HCT116 (cell line): ENCODE measurements at regions not wholly inside any gene's neighbourhood (a gene's known extent, or its start where the extent isn't known, plus 50 kb on each side); places are given as distances from the start of the nearest gene placed in this dataset.

Experiments
- ATAC-seq: fragments of 200-7000 bp; cut with Tn5 transposase; 2 replicates; pipeline ENCODE4 v1.9.1; 2020; ENCODE audit warnings: mild to moderate bottlenecking, moderate library complexity
- BruUV-seq: library from RNA; stranded (reverse); fragments of 400-500 nt; replicated peaks from 2 replicates; lab custom pipeline; 2021; lab: Mats Ljungman, UMichigan
- CTCF ChIA-PET: fragments of 300-600 bp; sonication (Branson Sonifier 250); formaldehyde crosslinking; loops from one replicate; lab custom pipeline; 2021; ENCODE audit warnings: antibody characterized with exemption; lab: Charles Lee
- POLR2A ChIA-PET: fragments of 300-600, 350-600 bp; sonication (Branson Sonifier 250); formaldehyde crosslinking; loops from one replicate; lab custom pipeline; 2021; ENCODE audit warnings: antibody characterized with exemption; lab: Charles Lee
- RAD21 ChIA-PET, 2 experiments: fragments of 300-600 bp; sonication (Branson Sonifier 250); formaldehyde crosslinking; loops; one replicate each; lab custom pipeline; 2023; ENCODE audit warnings: low total read pairs in 2 of 2; ENCODE audit not compliant: uncharacterized antibody in 2 of 2, unreplicated experiment in 2 of 2, low non-redundant PET in 1 of 2; lab: Charles Lee
- DNase-seq: peaks from one replicate; pipeline ENCODE4 v3.0.0-alpha.2; 2010; ENCODE audit warnings: low read depth, low spot score
- H2AFZ ChIP-seq: fragments of 200-600 bp; shearing (Covaris generic), sonication (generic); 2 replicates; pipeline ENCODE4 v1.6.1; 2017; ENCODE audit warnings: low read depth, mixed run types, mixed read lengths, antibody characterized with exemption, low read length; ENCODE audit not compliant: poor library complexity, severe bottlenecking
- H3K27ac ChIP-seq: 2 replicates; pipeline ENCODE4 v1.5.1; 2012; ENCODE audit warnings: low read depth, low read length
- H3K27me3 ChIP-seq: fragments of 200-600 bp; sonication (generic); 2 replicates; pipeline ENCODE4 v1.6.1; 2016; ENCODE audit warnings: mixed run types, low read length, mixed read lengths; ENCODE audit not compliant: insufficient read depth
- H3K36me3 ChIP-seq, 2 experiments: fragments of 200-500 bp in 1 of 2; fragments of 200-600 bp in 1 of 2; sonication (Bioruptor generic) in 1 of 2; sonication (generic) in 1 of 2; 2 replicates each; pipeline versions ENCODE4 v1.5.1 to v1.6.1; 2014 to 2016; ENCODE audit warnings: low read length in 2 of 2, inconsistent platforms in 1 of 2, mixed read lengths in 1 of 2, mixed run types in 1 of 2; ENCODE audit not compliant: insufficient read depth in 2 of 2, control insufficient read depth in 1 of 2
- H3K4me1 ChIP-seq, 2 experiments: fragments of 200-600 bp in 1 of 2; sonication (generic) in 1 of 2; 2 replicates each; pipeline versions ENCODE4 v1.5.1 to v1.6.1; 2012 to 2017; ENCODE audit warnings: low read length in 2 of 2, inconsistent platforms in 1 of 2, mild to moderate bottlenecking in 1 of 2, mixed read lengths in 1 of 2, mixed run types in 1 of 2, moderate library complexity in 1 of 2; ENCODE audit not compliant: insufficient read depth in 2 of 2, control insufficient read depth in 1 of 2
- H3K4me2 ChIP-seq: fragments of 200-600 bp; sonication (generic); 2 replicates; pipeline ENCODE4 v1.6.1; 2017; ENCODE audit warnings: mixed run types, low read length, mixed read lengths
- H3K4me3 ChIP-seq, 2 experiments: fragments of 200-600 bp in 1 of 2; sonication (generic) in 1 of 2; replicated peaks in 1 of 2; 2 replicates each; pipeline ENCODE4 v1.5.1; 2011 to 2016; ENCODE audit warnings: low read length in 2 of 2, control low read depth in 1 of 2, low read depth in 1 of 2, mild to moderate bottlenecking in 1 of 2, mixed read lengths in 1 of 2, mixed run types in 1 of 2
- H3K79me2 ChIP-seq: fragments of 200-600 bp; sonication (generic); 2 replicates; pipeline ENCODE4 v1.6.1; 2017; ENCODE audit warnings: mild to moderate bottlenecking, mixed run types, low read length, moderate library complexity, mixed read lengths; ENCODE audit not compliant: insufficient read depth
- H3K9ac ChIP-seq: fragments of 200-600 bp; sonication (generic); 2 replicates; pipeline ENCODE4 v1.6.1; 2016; ENCODE audit warnings: low read length, mixed read lengths
- H3K9me2 ChIP-seq: fragments of 200-600 bp; sonication (generic), shearing (Covaris generic); 2 replicates; pipeline ENCODE4 v1.6.1; 2017; ENCODE audit warnings: mixed run types, mild to moderate bottlenecking, moderate library complexity; ENCODE audit not compliant: insufficient read depth
- H3K9me3 ChIP-seq, 2 experiments: fragments of 200-500 bp in 1 of 2; fragments of 200-600 bp in 1 of 2; sonication (Bioruptor generic) in 1 of 2; sonication (generic) in 1 of 2; 2 replicates each; pipeline ENCODE4 v1.6.1; 2014 to 2017; ENCODE audit warnings: low read length in 2 of 2, mixed read lengths in 2 of 2, inconsistent platforms in 1 of 2, low read depth in 1 of 2, mild to moderate bottlenecking in 1 of 2, mixed run types in 1 of 2, moderate library complexity in 1 of 2; ENCODE audit not compliant: control insufficient read depth in 1 of 2, insufficient read depth in 1 of 2
- H4K20me1 ChIP-seq: fragments of 200-600 bp; sonication (generic), shearing (Covaris generic); 2 replicates; pipeline ENCODE4 v1.6.1; 2017; ENCODE audit warnings: mixed run types, mild to moderate bottlenecking, moderate library complexity; ENCODE audit not compliant: insufficient read depth
- CEBPB ChIP-seq: IDR thresholded peaks from 2 replicates; pipeline ENCODE4 v1.6.1; 2012; ENCODE audit warnings: low read depth
- EZH2 ChIP-seq: fragments of 200-600 bp; sonication (generic); IDR thresholded peaks from 2 replicates; pipeline ENCODE4 v1.6.1; 2017; ENCODE audit warnings: antibody characterized with exemption, mixed run types
- POLR2AphosphoS5 ChIP-seq: IDR thresholded peaks from 2 replicates; pipeline ENCODE4 v1.6.1; 2011; ENCODE audit warnings: mild to moderate bottlenecking, low read depth, low read length, moderate library complexity
- SP1 ChIP-seq: IDR thresholded peaks from 2 replicates; pipeline ENCODE4 v1.6.1; 2012; ENCODE audit warnings: low read depth
- SRF ChIP-seq: IDR thresholded peaks from 2 replicates; pipeline ENCODE4 v1.6.1; 2012; ENCODE audit warnings: low read depth
- YY1 ChIP-seq: IDR thresholded peaks from 2 replicates; pipeline ENCODE4 v1.6.1; 2011; ENCODE audit warnings: low read length, low read depth, moderate library complexity, mild to moderate bottlenecking; ENCODE audit not compliant: insufficient replicate concordance; ENCODE audit errors: extremely low read depth
- ZFX ChIP-seq: fragments of 450-650 bp; IDR thresholded peaks from 2 replicates; pipeline ENCODE4 v1.6.1; 2017
- intact Hi-C: fragments of 100-400 bp; cut with micrococcal nuclease; formaldehyde crosslinking; loops from 2 replicates; pipeline ENCODE4 v1.10.0; 2022
- TF ChIP-seq, protein P1 (sequence below): IDR thresholded peaks from 2 replicates; pipeline ENCODE4 v1.6.1; 2012
- TF ChIP-seq, protein P2 (sequence below), 3 experiments: fragments of 200-600 bp in 1 of 3; sonication (generic) in 1 of 3; IDR thresholded peaks in 2 of 3; conservative IDR thresholded peaks in 1 of 3; 2 replicates each; pipeline ENCODE4 v1.5.1; 2012 to 2017; ENCODE audit warnings: low read depth in 2 of 3, low read length in 2 of 3, antibody characterized with exemption in 1 of 3, borderline replicate concordance in 1 of 3, control low read depth in 1 of 3, mild to moderate bottlenecking in 1 of 3, mixed read lengths in 1 of 3, mixed run types in 1 of 3, moderate library complexity in 1 of 3; ENCODE audit not compliant: insufficient read depth in 1 of 3

DNA sequence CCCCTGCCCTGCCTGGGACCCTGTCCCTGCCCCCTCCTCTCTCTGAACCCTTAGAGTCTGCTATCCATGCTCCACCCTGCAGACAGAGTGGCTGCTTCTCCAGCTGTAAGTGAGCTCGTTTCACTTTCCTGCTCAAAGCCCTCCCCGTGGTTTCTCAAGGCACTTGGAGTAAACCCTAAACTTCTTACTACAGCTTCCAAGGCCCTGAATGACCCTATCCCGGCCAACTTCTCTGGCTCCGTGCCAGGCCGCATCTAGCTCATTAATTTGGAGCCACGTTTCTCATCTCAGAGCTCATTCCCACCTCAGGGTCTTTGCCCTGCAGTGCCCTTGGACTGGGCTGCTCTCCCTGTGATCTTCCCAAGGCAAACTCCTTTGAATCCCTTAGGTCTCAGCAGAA lies 235.1 kb upstream of the RUNX1 start:
- H4K20me1 ChIP-seq, result no peaks in the 10 kb centered on the region
- no peak overlapping the region for H3K27ac ChIP-seq
- intact Hi-C loops, result no loop called here
- ChIA-PET POLR2A (no interaction called here), CTCF (no interaction called here), RAD21 (no interaction called here)
- peaks cover 0 to 4% of the 10 kb centered on the region in 2 experiments; a peak in 1 of 4 replicates for H3K4me1 ChIP-seq
- 0 out of 4 replicates have a peak, but pooled peaks cover 3 to 6% of the 10 kb centered on the region in 2 experiments for H3K9me3 ChIP-seq
- H3K36me3 ChIP-seq, result no peaks in the 10 kb centered on the region
- TF ChIP-seq, protein P1, sequence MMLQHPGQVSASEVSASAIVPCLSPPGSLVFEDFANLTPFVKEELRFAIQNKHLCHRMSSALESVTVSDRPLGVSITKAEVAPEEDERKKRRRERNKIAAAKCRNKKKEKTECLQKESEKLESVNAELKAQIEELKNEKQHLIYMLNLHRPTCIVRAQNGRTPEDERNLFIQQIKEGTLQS, result no peak
- TF ChIP-seq ZFX (no peak), CEBPB (no peak), EZH2 (no peak), POLR2AphosphoS5 (no peak), SRF (no peak), YY1 (no peak), SP1 (no peak)
- TF ChIP-seq, protein P2, sequence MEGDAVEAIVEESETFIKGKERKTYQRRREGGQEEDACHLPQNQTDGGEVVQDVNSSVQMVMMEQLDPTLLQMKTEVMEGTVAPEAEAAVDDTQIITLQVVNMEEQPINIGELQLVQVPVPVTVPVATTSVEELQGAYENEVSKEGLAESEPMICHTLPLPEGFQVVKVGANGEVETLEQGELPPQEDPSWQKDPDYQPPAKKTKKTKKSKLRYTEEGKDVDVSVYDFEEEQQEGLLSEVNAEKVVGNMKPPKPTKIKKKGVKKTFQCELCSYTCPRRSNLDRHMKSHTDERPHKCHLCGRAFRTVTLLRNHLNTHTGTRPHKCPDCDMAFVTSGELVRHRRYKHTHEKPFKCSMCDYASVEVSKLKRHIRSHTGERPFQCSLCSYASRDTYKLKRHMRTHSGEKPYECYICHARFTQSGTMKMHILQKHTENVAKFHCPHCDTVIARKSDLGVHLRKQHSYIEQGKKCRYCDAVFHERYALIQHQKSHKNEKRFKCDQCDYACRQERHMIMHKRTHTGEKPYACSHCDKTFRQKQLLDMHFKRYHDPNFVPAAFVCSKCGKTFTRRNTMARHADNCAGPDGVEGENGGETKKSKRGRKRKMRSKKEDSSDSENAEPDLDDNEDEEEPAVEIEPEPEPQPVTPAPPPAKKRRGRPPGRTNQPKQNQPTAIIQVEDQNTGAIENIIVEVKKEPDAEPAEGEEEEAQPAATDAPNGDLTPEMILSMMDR (IDR thresholded peaks at IDR 0.05 in 2 of 3, conservative IDR thresholded peaks at IDR 0.05 in 1 of 3; ENCODE audit: borderline replicate concordance in 1 of 3, insufficient read depth in 1 of 3, low read depth in 2 of 3, low read length in 2 of 3), result no peak
- H3K4me3 ChIP-seq, result no peak overlapping the region
- DNase-seq (no peak), ATAC-seq (no peak)
- no peaks in the 10 kb centered on the region for H3K9me2 ChIP-seq
- BruUV-seq, result no TSS peak
- H3K4me2 ChIP-seq, result no peak overlapping the region
- no peak overlapping the region for H2AFZ ChIP-seq
- H3K27me3 ChIP-seq, result no peaks in the 10 kb centered on the region
- no peak overlapping the region for H3K9ac ChIP-seq
- no peaks in the 10 kb centered on the region for H3K79me2 ChIP-seq
